Stimulated activated CD8-positive, alpha-beta memory T cell treated with anti-CD3 and anti-CD28 coated beads, Interleukin-2, amount 100 ng/mL, for 1 hour (primary cell): ENCODE measurements at regions not wholly inside any gene's neighbourhood (a gene's known extent, or its start where the extent isn't known, plus 50 kb on each side); places are given as distances from the start of the nearest gene placed in this dataset.
"Not testable (repeated sequence)": the region's sequence is repeated elsewhere in the genome, so short reads cannot be mapped to it uniquely, and the experiment has no call there.

ENCODE experiments used
- DNase-seq, 2 donors: peaks; one replicate each; pipeline ENCODE4 v3.0.0-alpha.2; 2020; ENCODE audit warnings: low read depth in 2 of 2

DNA sequence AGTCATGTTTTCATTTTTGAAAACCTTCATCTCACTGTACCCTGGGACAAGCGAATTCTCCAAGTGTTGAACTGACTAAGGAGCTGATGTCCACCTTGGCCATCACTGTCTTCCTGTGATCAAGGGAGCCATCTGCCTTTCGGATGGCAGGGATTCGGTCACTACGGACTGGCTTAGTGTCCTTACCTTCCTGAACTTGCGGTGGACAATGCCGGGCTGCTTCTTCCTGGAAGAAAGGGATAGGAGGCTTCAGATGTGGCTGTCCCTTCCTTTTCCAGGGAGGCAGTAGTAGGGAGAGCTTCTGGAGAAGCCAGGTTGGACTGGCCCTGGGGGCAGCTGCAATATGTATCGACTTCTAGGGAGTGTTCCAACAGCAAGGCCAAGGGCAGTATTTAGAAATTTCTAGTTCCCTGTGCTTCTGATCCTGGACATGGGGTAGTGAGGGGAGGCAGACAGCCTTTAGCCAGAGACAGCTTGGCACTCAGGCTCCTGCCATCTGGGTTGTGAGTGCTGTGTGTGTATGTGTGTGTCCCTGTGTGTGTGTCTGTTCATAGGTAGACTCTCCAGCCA, 114.6 kb downstream of the IER5 start:
- no peak for DNase-seq

DNA sequence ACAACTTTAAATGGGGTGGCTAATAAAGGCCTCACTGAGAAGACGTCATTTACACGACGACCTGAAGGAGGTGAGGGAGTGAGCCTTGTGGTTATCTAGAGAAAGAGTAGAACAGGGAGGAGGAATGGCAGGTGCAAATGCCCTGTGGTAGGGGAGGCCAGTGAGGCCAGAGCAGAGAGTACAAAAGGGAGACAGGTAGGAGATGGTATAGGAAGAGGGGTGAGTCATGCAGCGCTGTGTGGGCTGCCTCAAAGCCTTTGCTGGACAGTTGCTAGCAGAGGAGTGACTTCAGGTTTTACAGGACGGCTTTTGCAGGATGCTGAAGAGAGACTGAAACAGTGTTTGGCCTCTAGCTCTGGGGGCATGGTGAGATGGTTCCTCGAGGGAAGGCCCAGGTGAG, 116.0 kb downstream of the IER5 start:
- no peak for DNase-seq

DNA sequence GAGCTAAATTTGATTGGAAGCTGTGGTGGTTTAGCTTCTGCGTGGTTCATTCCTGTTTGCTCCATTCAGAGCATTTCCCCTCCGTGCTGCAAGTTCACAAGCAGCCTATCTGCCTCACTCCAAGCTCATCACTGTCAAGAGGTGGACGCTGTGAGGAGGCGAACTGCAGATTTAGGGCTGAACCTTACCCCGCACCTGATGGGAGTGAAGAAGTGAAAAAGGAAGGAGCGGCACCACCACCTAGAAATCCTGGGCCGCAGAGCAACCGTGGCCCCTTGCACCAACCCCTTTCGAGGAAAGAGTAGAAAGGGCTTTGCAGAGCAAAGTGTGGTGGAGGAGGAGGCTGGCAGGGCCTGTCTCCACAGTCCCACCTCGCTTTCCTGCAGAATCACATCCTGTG, 117.4 kb downstream of the IER5 start:
- DNase-seq, result no peak

- DNase-seq, result no peak
These were observed 118.0 kb downstream of the IER5 start for GRCh38 chr1:181206513-181206912.

GRCh38 chr1:181206979-181207790, 118.7 kb downstream of the IER5 start:
- no peak for DNase-seq

DNA sequence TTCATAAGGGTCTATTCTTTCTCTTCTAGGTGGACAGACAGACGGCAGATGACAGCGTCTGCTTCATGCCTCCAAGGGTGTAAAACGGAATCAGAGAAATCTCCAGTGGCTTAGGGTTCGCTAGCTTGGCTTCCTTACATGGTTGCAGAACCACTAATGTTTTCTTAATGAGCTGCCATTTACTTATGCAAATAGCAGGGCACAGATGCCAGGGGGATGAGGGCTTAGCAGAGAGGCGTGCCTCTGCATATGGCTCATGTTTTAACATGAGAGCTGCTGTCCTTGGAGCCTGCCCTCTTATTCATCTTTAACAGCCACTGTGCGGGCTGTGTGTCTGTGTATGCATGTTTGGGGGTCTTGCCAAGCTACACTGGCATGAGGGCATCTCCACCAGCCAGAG, 119.6 kb downstream of the IER5 start:
- no peak for DNase-seq

- DNase-seq, result no peak
These were observed 120.5 kb downstream of the IER5 start for GRCh38 chr1:181208967-181209366.

- no peak for DNase-seq
These were observed 124.6 kb downstream of the IER5 start for GRCh38 chr1:181213056-181213455.

DNA sequence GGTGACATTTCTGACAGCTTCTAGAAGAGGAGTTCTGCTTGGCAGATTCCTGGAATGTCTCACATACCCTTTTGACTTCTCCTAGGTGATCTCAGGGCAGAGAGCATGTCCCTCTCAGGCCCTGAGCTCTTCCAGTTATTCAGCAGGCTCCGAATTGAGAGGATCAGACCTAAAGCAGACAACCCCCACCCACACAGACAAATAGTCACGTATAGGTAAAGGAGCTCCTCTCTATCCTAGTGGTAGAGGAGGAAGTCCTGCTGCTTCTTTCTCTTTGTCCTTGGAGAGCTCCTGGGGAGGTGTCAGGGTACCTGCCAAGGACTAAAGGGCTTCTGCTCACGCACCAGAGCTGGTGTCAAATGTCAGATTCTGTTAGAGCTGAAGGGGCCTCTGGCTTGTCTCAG, 128.1 kb downstream of the IER5 start:
- no peak for DNase-seq

DNA sequence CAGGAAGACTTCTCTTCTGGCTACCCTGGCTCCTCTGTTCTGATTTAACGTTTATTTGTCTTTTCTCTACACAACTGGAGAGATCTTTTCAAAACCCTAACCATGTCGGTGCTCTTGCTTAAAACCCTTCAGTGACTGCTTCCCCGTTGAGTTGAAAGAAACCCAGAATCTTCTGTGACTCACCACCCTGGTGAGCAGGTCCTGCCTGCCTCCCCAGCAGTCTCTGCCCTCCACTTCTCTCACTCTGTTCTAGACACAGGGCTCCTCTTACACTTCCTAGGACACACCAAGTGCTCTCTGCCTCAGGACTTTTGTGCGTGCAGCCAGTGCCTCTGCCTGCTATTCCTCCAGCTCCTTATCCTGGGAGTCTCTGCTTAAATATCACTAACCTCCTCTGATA, 131.4 kb downstream of the IER5 start:
- DNase-seq, result no peak

DNA sequence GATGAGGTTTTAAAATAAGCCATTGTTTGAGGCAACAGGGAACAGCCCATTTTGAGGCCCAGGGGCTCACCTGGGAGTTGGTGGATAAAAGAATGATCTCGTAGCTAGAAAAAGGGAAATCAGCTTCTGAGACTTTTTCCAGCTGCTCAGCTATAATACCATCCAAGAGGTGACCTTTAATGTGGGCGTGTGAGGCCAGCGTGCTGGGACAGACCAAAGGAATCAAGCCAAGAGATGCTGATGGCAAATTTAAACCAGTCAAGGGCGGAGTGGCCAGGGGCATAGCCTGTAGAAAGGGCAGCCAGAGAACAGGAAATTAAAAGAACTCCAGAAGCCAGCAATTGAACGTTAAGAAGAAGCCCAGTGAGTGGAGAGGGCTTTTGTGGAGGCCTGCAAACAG, 132.6 kb downstream of the IER5 start:
- DNase-seq, result no peak

DNA sequence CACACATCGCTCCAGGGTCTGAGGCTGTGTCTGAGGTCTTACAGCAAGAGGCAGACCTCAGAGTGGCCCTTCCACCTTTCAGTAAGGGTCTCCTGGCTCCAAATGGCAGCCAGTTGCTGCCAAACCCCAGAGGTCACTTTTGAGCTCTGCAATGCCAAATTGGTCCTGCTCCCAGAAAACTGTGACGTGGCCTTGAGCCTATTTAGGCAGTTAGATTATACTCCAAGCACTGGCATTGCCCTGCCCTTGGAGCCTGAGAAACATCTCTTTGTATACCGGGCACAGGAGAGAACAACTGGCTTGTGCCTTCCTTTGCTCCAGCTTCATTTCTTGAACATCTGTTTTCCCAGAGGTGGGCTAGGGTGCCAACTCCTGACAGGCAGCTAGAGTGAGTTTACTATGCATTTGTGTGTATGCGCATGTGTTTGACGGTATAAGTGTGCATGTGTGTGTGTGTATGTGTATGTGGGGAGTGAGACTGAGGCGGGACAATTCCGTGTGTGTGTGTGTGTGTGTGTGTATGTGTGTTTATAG, 134.5 kb downstream of the IER5 start:
- no peak for DNase-seq

- DNase-seq, result not testable (repeated sequence)
These were observed 138.2 kb downstream of the IER5 start for GRCh38 chr1:181226728-181227127.

GRCh38 chr1:181239086-181239485, 150.6 kb downstream of the IER5 start:
- DNase-seq, result no peak

GRCh38 chr1:181246320-181246719, 157.8 kb downstream of the IER5 start:
- not testable (repeated sequence) for DNase-seq

- not testable (repeated sequence) for DNase-seq
These were observed 159.9 kb downstream of the IER5 start for GRCh38 chr1:181248361-181248760.

DNA sequence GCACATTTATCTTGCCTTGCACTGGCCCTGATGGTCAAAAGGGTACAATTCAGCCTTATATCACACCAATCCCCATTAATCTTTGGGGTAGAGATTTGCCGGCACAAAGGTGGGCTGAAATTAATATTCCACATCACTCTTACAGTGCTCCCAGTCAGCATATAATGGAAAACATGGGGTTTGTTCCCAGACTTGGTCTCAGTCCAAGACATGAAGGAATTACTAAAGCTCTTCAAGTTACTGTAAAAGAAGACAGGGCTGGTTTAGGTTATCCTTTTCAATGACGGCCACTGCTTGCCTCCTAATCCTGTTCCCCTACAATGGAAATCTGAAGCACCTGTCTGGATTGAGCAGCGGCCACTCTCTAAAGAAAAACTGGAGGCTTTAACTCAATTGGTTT, 160.7 kb downstream of the IER5 start:
- DNase-seq, result no peak

DNA sequence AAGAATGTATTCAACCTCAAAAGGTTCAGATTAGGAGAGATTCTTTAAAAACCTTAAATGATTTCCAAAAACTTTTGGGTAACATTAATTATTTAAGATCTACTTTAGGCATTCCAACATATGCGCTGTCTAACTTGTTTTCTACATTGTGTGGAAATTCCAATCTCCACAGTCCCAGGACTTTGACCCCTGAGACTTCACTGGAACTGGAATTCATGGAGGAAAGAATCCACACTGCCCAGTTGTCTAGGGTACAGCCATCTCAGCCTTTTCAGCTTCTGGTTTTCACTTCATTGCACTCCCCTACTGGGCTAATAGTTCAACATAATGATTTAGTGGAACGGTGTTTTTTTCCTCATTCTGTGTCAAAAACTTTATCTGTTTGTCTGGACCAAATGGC, 161.5 kb downstream of the IER5 start:
- DNase-seq, result no peak

GRCh38 chr1:181251001-181251712, 162.7 kb downstream of the IER5 start:
- DNase-seq, result no peak

- no peak for DNase-seq
These were observed 163.2 kb downstream of the IER5 start for GRCh38 chr1:181251713-181252075.

- not testable (repeated sequence) for DNase-seq
These were observed 165.1 kb downstream of the IER5 start for GRCh38 chr1:181253601-181254000.

DNA sequence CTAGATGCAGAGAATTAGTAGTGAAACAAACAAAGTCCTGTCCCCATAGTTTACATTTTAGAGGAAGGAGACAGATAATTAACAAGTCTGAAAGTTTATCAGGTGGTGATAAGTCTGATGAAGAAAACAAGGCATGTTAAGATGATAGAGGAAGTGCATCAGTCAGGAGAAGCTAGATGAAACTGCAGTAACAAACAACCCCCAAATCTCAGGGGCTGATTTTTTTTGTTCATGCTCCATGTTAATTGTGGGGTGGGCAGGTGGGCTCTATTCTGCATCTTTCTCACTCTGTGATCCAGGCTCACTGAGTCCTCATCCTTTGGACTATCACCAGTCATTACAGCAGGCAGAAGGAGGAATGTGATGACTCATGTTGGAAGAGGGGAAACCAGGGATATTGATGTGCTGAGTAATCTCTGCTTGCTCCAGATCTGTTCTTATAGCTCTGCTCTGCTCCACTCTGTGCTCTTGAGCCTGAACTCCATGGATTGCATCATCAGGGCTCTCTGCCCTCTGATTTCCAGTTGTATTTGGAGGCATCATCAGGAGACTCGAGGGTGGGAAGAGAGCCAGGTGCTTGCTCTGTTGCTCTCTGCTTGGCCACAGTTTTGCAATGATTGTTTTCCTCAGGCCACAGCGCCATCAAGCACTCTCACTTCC, 166.9 kb downstream of the IER5 start:
- no peak for DNase-seq
